ENCODE measurements at regions not wholly inside any gene's neighbourhood (a gene's known extent, or its start where the extent isn't known, plus 50 kb on each side); places are given as distances from the start of the nearest gene placed in this dataset.
A peak's percentile ranks its signal among the peaks of the same experiment; 100 is the strongest.

- no peak for TF ChIP-seq CTCF (IDR thresholded peaks at IDR 0.05; ENCODE audit: low read depth, low read length)
- peak in 1 of 2 donors; percentile 3 for DNase-seq (ENCODE audit: low read depth in 2 of 2)
- H3K4me3 ChIP-seq (replicated peaks in 1 of 2; ENCODE audit: low read depth in 2 of 2, low read length in 2 of 2): no peak overlapping the region
Observed at GRCh38 chr4:111778543-111778942, 366.7 kb upstream of the FAM241A start.

- H3K4me3 ChIP-seq (replicated peaks in 1 of 2; ENCODE audit: low read depth in 2 of 2, low read length in 2 of 2): no peak overlapping the region
- TF ChIP-seq CTCF (IDR thresholded peaks at IDR 0.05; ENCODE audit: low read depth, low read length): no peak
- no peak for DNase-seq (ENCODE audit: low read depth in 2 of 2)
Observed at GRCh38 chr4:111780965-111781364, 364.3 kb upstream of the FAM241A start.

- peak in 1 of 2 donors; percentile 1 for DNase-seq (ENCODE audit: low read depth in 2 of 2)
- no peak overlapping the region for H3K4me3 ChIP-seq (replicated peaks in 1 of 2; ENCODE audit: low read depth in 2 of 2, low read length in 2 of 2)
- no peak for TF ChIP-seq CTCF (IDR thresholded peaks at IDR 0.05; ENCODE audit: low read depth, low read length)
Observed at GRCh38 chr4:111781611-111782010, 363.6 kb upstream of the FAM241A start.

- TF ChIP-seq CTCF (IDR thresholded peaks at IDR 0.05; ENCODE audit: low read depth, low read length): no peak
- no peak overlapping the region for H3K4me3 ChIP-seq (replicated peaks in 1 of 2; ENCODE audit: low read depth in 2 of 2, low read length in 2 of 2)
- no peak for DNase-seq (ENCODE audit: low read depth in 2 of 2)
Observed at GRCh38 chr4:111788099-111788498, 357.2 kb upstream of the FAM241A start.

- no peak for TF ChIP-seq CTCF (IDR thresholded peaks at IDR 0.05; ENCODE audit: low read depth, low read length)
- H3K4me3 ChIP-seq (replicated peaks in 1 of 2; ENCODE audit: low read depth in 2 of 2, low read length in 2 of 2): no peak overlapping the region
- DNase-seq (ENCODE audit: low read depth in 2 of 2): no peak
Observed at GRCh38 chr4:111789901-111790640, 355.2 kb upstream of the FAM241A start.

GRCh38 chr4:111792632-111793031 lies 352.6 kb upstream of the FAM241A start:
- TF ChIP-seq CTCF (IDR thresholded peaks at IDR 0.05; ENCODE audit: low read depth, low read length): no peak
- DNase-seq (ENCODE audit: low read depth in 2 of 2): no peak

More at GRCh38 chr4:111792632-111793031, 352.6 kb upstream of the FAM241A start:
- no peak overlapping the region for H3K4me3 ChIP-seq (replicated peaks in 1 of 2; ENCODE audit: low read depth in 2 of 2, low read length in 2 of 2)
